Lower lobe of right lung (tissue), 2 donors: ENCODE measurements at regions not wholly inside any gene's neighbourhood (a gene's known extent, or its start where the extent isn't known, plus 50 kb on each side); places are given as distances from the start of the nearest gene placed in this dataset.

ENCODE experiments used
- ATAC-seq, 2 donors: fragments of 200-7000 bp; cut with Tn5 transposase; one replicate each; pipeline ENCODE4 v1.9.1; 2020 to 2022; ENCODE audit warnings: mild to moderate bottlenecking in 2 of 2, moderate library complexity in 2 of 2
- DNase-seq: peaks from one replicate; pipeline ENCODE4 v3.0.0-alpha.2; 2020
- H3K27ac ChIP-seq: fragments of 200-600 bp; one replicate; pipeline ENCODE4 v1.8.0; 2022
- H3K27me3 ChIP-seq: fragments of 200-600 bp; one replicate; pipeline ENCODE4 v1.8.0; 2022; ENCODE audit warnings: low read depth
- H3K36me3 ChIP-seq: fragments of 200-600 bp; one replicate; pipeline ENCODE4 v1.8.0; 2022; ENCODE audit warnings: mild to moderate bottlenecking
- H3K4me1 ChIP-seq: fragments of 200-600 bp; one replicate; pipeline ENCODE4 v1.8.0; 2022
- H3K4me3 ChIP-seq: fragments of 200-600 bp; one replicate; pipeline ENCODE4 v1.8.0; 2022; ENCODE audit warnings: mild to moderate bottlenecking
- H3K9me3 ChIP-seq: fragments of 200-600 bp; one replicate; pipeline ENCODE4 v1.8.0; 2022
- CTCF ChIP-seq: fragments of 200-600 bp; IDR thresholded peaks from one replicate; pipeline ENCODE4 v1.8.0; 2022; ENCODE audit warnings: antibody characterized with exemption, mild to moderate bottlenecking
- intact Hi-C: fragments of 100-400 bp; cut with DNase I; formaldehyde crosslinking; loops from one replicate; pipeline ENCODE4 v1.11.0; 2022
- donor health status: DM: no; HTN: yes; CAD: no; lungs with severe emphysema.

- H3K27ac ChIP-seq = no peak overlapping the region
- no peaks in the 10 kb centered on the region for H3K9me3 ChIP-seq
- no peaks in the 10 kb centered on the region for H3K4me1 ChIP-seq
- no peak for TF ChIP-seq CTCF
- H3K36me3 ChIP-seq = no peaks in the 10 kb centered on the region
- intact Hi-C loops = no loop called here
- DNase-seq = no peak
- no peak overlapping the region for H3K4me3 ChIP-seq
- ATAC-seq = no peak
- no peaks in the 10 kb centered on the region for H3K27me3 ChIP-seq
Measured at GRCh38 chr16:61057635-61058034, 978.6 kb downstream of the CDH8 start.

- TF ChIP-seq CTCF = no peak
- ATAC-seq (no peak), DNase-seq (peak; percentile 39)
- no peaks in the 10 kb centered on the region for H3K9me3 ChIP-seq
- H3K4me3 ChIP-seq = no peak overlapping the region
- no peak overlapping the region for H3K27ac ChIP-seq
- no peaks in the 10 kb centered on the region for H3K4me1 ChIP-seq
- H3K36me3 ChIP-seq = no peaks in the 10 kb centered on the region
- intact Hi-C loops = no loop called here
- H3K27me3 ChIP-seq = no peaks in the 10 kb centered on the region
Measured at GRCh38 chr16:61050547-61050946, 985.7 kb downstream of the CDH8 start.

- H3K4me3 ChIP-seq = no peak overlapping the region
- H3K27me3 ChIP-seq = no peaks in the 10 kb centered on the region
- no peak for TF ChIP-seq CTCF
- DNase-seq = no peak
- H3K4me1 ChIP-seq = no peaks in the 10 kb centered on the region
- no peaks in the 10 kb centered on the region for H3K36me3 ChIP-seq
- ATAC-seq = no peak
- intact Hi-C loops = no loop called here
- no peaks in the 10 kb centered on the region for H3K9me3 ChIP-seq
- no peak overlapping the region for H3K27ac ChIP-seq
Measured at GRCh38 chr16:61045931-61046330, 990.3 kb downstream of the CDH8 start.

GRCh38 chr16:61042737-61043136 is 993.5 kb downstream of the CDH8 start:
- Histone ChIP-seq H3K27ac (no peak overlapping the region), H3K9me3 (no peaks in the 10 kb centered on the region), H3K36me3 (no peaks in the 10 kb centered on the region), H3K4me3 (no peak overlapping the region), H3K4me1 (no peaks in the 10 kb centered on the region), H3K27me3 (no peaks in the 10 kb centered on the region)
- DNase-seq = no peak
- intact Hi-C loops = no loop called here
- no peak for ATAC-seq
- TF ChIP-seq CTCF = no peak

- Histone ChIP-seq H3K36me3 (no peaks in the 10 kb centered on the region), H3K9me3 (no peaks in the 10 kb centered on the region), H3K27ac (no peak overlapping the region), H3K27me3 (no peaks in the 10 kb centered on the region), H3K4me1 (no peaks in the 10 kb centered on the region), H3K4me3 (no peak overlapping the region)
- intact Hi-C loops = no loop called here
- ATAC-seq (no peak), DNase-seq (no peak)
- no peak for TF ChIP-seq CTCF
Measured at GRCh38 chr16:61030616-61031015, 1005.6 kb downstream of the CDH8 start.
